Femur (tissue), 1 donor: ENCODE measurements at regions not wholly inside any gene's neighbourhood (a gene's known extent, or its start where the extent isn't known, plus 50 kb on each side); places are given as distances from the start of the nearest gene placed in this dataset.

Experiments used
- DNase-seq: peaks from one replicate; pipeline ENCODE4 v3.0.0-alpha.2; 2017

- DNase-seq, result no peak
These were observed 133.2 kb downstream of the AQP9 start for GRCh38 chr15:58271410-58271809.

- no peak for DNase-seq
These were observed 134.9 kb downstream of the AQP9 start for GRCh38 chr15:58273104-58273503.

- DNase-seq, result no peak
These were observed 136.7 kb downstream of the AQP9 start for GRCh38 chr15:58274885-58275284.

- DNase-seq, result no peak
These were observed 137.6 kb downstream of the AQP9 start for GRCh38 chr15:58275785-58276184.

GRCh38 chr15:58276924-58277323 is 138.7 kb downstream of the AQP9 start:
- no peak for DNase-seq

GRCh38 chr15:58277333-58277732 is 139.2 kb downstream of the AQP9 start:
- DNase-seq, result no peak

GRCh38 chr15:58279106-58279505 is 140.9 kb downstream of the AQP9 start:
- DNase-seq, result no peak

GRCh38 chr15:58279654-58280053 is 141.5 kb downstream of the AQP9 start:
- DNase-seq, result no peak

- no peak for DNase-seq
These were observed 144.0 kb downstream of the AQP9 start for GRCh38 chr15:58282060-58282708.

- no peak for DNase-seq
These were observed 145.1 kb downstream of the AQP9 start for GRCh38 chr15:58283302-58283701.

- no peak for DNase-seq
These were observed 146.1 kb downstream of the AQP9 start for GRCh38 chr15:58284293-58284692.

GRCh38 chr15:58285212-58285920 is 146.4 kb upstream of the LIPC start:
- DNase-seq, result no peak

- no peak for DNase-seq
These were observed 145.9 kb upstream of the LIPC start for GRCh38 chr15:58285921-58286278.

GRCh38 chr15:58286523-58286922 is 145.3 kb upstream of the LIPC start:
- DNase-seq, result no peak

- no peak for DNase-seq
These were observed 143.9 kb upstream of the LIPC start for GRCh38 chr15:58287891-58288290.

GRCh38 chr15:58288592-58288991 is 143.2 kb upstream of the LIPC start:
- DNase-seq, result no peak

GRCh38 chr15:58291848-58292247 is 139.9 kb upstream of the LIPC start:
- no peak for DNase-seq

- DNase-seq, result no peak
These were observed 139.0 kb upstream of the LIPC start for GRCh38 chr15:58292751-58293175.

GRCh38 chr15:58293622-58294550 is 137.9 kb upstream of the LIPC start:
- no peak for DNase-seq

GRCh38 chr15:58294681-58295254 is 137.0 kb upstream of the LIPC start:
- DNase-seq, result no peak

- no peak for DNase-seq
These were observed 136.1 kb upstream of the LIPC start for GRCh38 chr15:58295637-58296215.

GRCh38 chr15:58296276-58296675 is 135.5 kb upstream of the LIPC start:
- no peak for DNase-seq

- DNase-seq, result no peak
These were observed 134.2 kb upstream of the LIPC start for GRCh38 chr15:58297639-58298038.
